Ishikawa (cell line): ENCODE measurements at regions not wholly inside any gene's neighbourhood (a gene's known extent, or its start where the extent isn't known, plus 50 kb on each side); places are given as distances from the start of the nearest gene placed in this dataset.

Experiments used
- CREB1 ChIP-seq: IDR thresholded peaks from 2 replicates; pipeline ENCODE4 v1.6.1; 2012; ENCODE audit warnings: low read depth
- EP300 ChIP-seq: IDR thresholded peaks from 2 replicates; pipeline ENCODE4 v1.6.1; 2012; ENCODE audit warnings: borderline replicate concordance
- REST ChIP-seq: IDR thresholded peaks from 2 replicates; pipeline ENCODE4 v1.6.1; 2012; ENCODE audit warnings: low read depth, mild to moderate bottlenecking
- TAF1 ChIP-seq: IDR thresholded peaks from 2 replicates; pipeline ENCODE4 v1.6.1; 2012; ENCODE audit warnings: low read depth, mild to moderate bottlenecking
- TCF12 ChIP-seq: IDR thresholded peaks from 2 replicates; pipeline ENCODE4 v1.6.1; 2012; ENCODE audit warnings: low read depth
- TEAD4 ChIP-seq: IDR thresholded peaks from 2 replicates; pipeline ENCODE4 v1.6.1; 2012
- TF ChIP-seq, protein P1 (sequence below): IDR thresholded peaks from 2 replicates; pipeline ENCODE4 v1.6.1; 2012

DNA sequence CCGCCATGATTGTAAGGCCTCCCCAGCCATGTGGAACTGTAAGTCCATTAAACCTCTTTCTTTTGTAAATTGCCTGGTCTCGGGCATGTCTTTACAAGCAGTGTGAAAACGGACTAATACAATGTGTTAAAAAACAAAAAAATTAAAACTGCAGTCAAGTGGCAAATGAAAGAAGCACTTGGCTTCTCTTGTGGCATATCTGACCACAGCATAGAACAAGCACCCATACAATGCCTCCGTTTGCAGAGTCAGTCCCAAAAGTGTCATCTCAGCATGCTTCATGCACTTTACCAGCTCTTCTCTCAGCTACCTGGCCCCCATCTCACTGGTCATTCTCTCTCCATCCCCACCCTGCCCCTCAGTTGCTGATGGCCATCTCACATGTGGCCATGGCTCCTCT, 51.1 kb upstream of the DAPK1 start:
- TF ChIP-seq REST (no peak), EP300 (no peak), TCF12 (no peak), TEAD4 (no peak), CREB1 (no peak), TAF1 (no peak)
- TF ChIP-seq, protein P1, sequence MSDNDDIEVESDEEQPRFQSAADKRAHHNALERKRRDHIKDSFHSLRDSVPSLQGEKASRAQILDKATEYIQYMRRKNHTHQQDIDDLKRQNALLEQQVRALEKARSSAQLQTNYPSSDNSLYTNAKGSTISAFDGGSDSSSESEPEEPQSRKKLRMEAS: no peak
